Testis (tissue), 2 donors: ENCODE measurements at regions not wholly inside any gene's neighbourhood (a gene's known extent, or its start where the extent isn't known, plus 50 kb on each side); places are given as distances from the start of the nearest gene placed in this dataset.

Experiments
- CTCF ChIP-seq, 3 experiments: fragments of 450-650 bp in 2 of 3; fragments of 200-600 bp in 1 of 3; sonication (generic) in 1 of 3; IDR thresholded peaks; one replicate each; pipeline ENCODE4 v1.5.1; 2016 to 2019; ENCODE audit warnings: antibody characterized with exemption in 3 of 3, mild to moderate bottlenecking in 2 of 3, moderate library complexity in 1 of 3
- POLR2A ChIP-seq: fragments of 450-650 bp; IDR thresholded peaks from one replicate; pipeline ENCODE4 v1.6.1; 2017; ENCODE audit warnings: antibody characterized with exemption, mild to moderate bottlenecking, moderate library complexity

GRCh38 chr6:165988757-165989456, 178.7 kb downstream of the TBXT start:
- TF ChIP-seq CTCF (IDR thresholded peaks at IDR 0.05) (no peak), POLR2A (no peak)
